Glomerular endothelial cell (primary cell): ENCODE measurements at regions not wholly inside any gene's neighbourhood (a gene's known extent, or its start where the extent isn't known, plus 50 kb on each side); places are given as distances from the start of the nearest gene placed in this dataset.
"Not testable (repeated sequence)": the region's sequence is repeated elsewhere in the genome, so short reads cannot be mapped to it uniquely, and the experiment has no call there.

Source experiments
- DNase-seq: peaks from one replicate; pipeline ENCODE4 v3.0.0-alpha.2; 2011; ENCODE audit warnings: low read depth, low spot score; ENCODE audit errors: extremely low read depth

DNA sequence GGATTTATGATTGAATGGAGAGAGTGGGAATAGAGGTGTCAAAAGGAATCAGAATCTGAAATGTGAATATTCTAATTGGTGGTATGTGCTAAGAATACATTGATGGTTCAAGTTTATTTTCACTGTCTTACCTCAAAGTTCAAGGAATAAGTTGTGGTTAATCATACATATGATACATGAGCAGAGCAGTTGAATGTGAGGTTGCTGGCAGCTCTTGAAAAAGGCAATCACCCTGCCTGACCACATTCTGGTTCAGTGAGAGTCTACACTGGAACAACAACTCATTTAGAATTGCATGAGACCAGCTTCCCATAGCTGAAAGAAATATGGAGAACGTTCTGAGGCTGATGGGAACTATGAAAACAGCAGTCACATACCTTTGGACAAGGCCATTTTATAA, 68.3 kb upstream of the ARHGAP29 start:
- no peak for DNase-seq

DNA sequence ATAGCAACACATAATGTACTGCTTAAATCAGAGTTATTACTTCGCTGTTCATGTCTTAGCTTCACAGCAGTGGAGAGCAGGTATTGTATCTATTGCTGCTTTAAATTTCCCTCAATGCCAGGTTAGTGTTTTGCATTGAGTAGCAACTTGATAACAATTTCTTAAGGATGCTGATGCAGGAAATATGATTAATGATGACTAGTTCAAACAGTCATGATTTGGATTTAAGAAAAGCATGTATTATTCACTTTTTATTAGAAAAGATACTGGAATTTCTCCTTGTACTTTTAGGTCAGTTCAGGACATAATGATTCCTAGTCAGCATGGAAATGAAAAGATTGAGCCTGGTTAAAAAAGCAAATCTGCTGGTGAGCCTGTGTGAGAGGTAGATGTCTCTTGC, 67.2 kb upstream of the ARHGAP29 start:
- DNase-seq = no peak

DNA sequence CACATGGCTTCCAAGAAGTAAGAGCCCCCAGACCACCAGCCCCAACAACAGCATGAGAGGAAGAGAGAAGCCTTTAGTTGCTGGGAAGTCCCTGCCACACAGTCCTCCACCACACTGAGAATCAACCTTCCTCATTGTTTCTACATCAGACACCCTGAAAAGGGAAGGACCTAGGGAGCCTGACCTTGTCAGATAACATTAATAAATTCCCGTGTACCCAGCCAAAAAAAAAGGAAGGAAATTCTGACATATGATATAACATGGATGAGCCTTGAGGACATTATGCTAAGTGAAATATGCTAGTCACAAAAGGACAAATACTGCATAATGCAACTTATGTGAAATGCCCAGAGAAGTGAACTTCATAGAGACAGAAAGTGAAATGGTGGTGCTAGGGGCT, 65.6 kb upstream of the ARHGAP29 start:
- DNase-seq = no peak

DNA sequence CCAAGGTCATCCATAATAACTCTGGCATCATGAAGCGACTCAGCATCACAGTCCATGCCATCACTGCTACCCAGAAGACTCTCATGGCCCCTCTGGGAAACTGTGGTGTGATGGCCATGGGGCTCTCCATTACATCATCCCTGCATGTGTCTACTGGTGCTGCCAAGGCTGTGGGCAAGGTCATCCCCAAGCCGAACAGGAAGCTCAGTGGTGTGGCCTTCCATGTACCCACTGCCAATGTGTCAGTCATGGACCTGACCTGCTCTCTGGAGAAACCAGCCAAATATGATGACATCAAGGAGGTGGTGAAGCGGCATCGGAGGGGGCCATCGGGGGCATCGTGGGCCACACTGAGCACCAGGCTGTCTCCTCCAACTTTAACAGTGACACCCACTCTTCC, 65.1 kb upstream of the ARHGAP29 start:
- DNase-seq = no peak

DNA sequence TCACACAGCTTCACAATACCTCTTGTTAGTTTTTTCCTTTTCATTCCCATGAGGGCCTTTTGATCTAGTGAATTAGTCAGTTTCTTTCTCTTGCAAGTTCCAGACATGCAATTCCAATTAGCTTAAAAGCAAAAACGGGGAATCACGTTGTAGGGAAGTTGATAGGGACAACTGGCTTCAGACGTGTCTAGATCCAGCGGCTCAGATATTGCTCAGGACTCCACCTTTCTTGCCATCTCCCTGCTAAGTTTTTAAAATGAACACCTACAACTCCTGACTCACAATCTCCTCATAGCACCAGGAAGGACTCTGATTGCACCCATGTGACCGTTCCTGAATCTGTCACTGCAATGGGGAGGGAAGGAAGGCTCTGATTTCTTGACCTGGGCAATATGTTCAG, 63.8 kb upstream of the ARHGAP29 start:
- no peak for DNase-seq

DNA sequence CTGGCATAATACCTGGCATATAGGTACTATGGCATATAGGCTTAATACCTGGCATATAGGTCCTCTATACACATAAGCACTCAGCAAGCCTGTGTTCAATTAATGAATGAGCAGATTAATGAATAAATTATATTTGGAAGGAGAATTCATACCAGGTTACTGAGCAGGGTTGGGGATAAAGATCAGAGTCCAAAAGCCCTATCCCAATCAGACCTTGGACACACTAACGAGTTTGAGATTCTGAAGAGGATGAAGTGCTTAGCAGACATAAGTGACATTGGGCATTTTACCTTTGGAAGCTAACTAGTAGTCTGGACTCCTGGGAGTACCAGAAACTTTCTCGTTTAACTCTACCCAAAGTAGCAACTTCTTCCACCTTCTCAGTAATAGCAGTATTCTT, 63.3 kb upstream of the ARHGAP29 start:
- no peak for DNase-seq

DNA sequence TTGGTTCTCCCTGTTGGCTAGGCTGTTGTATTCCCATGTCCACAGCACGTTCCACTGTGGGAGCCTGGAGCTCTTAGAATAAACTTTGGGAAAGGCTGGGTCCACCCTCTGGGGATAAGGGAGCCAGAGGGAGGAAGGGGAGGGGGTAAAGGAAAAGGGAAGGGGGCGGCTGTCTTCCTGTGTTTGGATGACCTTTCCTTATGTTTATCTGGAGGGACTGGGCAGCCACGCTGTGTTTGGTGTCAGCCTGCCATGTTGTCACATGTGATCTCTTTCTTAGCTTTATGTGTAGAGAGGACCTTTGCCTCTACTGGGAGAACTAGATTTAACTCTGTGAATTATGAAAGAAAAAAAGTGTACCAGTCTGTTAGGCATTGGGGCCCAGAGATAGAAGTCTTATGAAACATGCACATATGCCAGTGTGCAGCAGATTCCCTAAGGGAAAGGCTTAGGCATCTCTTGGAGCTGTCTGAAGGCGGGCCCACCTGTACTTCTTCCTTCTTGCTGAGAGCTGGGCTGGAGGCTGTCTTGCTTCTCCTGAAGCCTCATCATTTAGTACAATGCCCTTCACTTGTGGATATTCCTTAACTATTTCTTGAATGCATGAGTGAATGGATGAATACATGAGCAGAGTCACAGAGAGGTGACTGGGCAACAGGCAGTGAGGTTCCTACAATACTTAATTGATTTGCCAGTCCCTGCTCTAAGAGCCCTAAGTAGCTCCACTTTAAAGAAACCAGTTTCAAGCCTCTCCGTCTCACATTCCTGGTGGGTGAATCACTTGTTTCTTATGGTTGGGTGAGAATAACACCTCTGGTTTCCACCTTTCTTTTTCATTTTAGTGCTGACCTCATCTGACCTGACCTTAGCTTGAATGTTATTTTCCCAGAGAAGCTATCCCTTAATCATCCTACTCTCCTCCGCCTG, 62.5 kb upstream of the ARHGAP29 start:
- no peak for DNase-seq

DNA sequence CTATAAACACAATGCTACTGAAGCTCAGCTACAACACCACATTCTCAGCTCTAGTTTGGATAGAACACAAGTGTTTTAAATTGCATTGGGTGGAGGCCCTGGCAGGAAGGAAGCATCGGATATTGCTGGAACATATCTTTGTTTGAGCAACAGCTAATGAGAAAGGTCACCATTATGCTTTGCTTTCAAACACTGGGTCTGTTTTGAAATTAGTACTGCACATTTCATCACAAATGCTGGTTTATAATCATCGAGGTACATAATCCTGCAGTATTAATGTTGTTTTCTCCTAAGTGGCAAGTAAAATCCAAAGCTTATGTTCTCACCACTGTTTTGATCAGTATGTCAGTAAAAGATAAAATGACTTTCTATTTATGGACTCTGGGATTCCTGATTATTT, 61.5 kb upstream of the ARHGAP29 start:
- DNase-seq = no peak

DNA sequence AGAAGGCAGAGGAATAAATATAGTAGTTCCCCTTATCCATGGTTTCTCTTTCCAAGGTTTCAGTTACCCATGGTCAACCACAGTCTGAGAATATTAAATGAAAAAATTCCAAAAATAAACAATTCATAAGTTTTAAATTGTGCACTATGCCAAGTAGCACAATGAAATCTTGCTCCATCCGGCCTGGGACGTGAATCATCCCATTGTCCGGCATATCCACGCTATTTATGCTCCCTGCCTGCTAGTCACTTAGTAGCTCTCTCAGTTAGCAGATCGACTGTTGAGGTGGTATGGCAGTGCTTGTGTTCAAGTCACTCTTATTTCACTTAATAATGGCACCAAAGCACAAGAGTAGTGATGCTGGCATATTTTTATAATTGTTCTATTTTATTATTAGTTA, 58.6 kb upstream of the ARHGAP29 start:
- peak; percentile 76 for DNase-seq

DNA sequence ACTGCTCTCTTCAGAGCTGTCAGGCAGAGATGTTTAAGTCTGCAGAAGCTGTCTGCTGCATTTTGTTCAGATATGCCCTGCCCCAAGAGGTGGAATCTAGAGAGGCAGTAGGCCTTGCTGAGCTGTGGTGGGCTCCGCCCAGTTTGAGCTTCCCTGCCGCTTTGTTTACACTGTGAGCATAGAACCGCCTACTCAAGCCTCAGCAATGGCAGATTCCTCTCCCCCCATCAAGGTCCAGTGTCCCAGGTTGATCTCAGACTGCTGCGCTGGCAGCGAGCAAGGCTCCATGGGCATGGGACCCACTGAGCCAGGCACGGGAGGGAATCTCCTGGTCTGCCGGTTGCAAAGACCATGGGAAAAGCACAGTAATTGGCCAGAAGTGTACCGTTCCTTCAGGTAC, 55.6 kb upstream of the ARHGAP29 start:
- not testable (repeated sequence) for DNase-seq

DNA sequence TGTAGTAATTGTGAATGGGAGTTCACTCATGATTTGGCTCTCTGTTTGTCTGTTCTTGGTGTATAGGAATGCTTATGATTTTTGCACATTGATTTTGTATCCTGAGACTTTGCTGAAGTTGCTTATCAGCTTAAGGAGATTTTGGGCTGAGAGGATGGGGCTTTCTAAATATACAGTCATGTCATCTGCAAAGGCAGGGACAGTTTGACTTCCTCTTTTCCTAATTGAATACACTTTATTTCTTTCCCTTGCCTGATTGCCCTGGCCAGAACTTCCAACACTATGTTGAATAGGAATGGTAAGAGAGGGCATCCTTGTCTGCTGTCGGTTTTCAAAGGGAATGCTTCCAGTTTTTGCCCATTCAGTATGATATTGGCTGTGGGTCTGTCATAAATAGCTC, 51.9 kb upstream of the ARHGAP29 start:
- DNase-seq = not testable (repeated sequence)
